Posterior cingulate gyrus (tissue), 11 donors: ENCODE measurements at regions not wholly inside any gene's neighbourhood (a gene's known extent, or its start where the extent isn't known, plus 50 kb on each side); places are given as distances from the start of the nearest gene placed in this dataset.

ENCODE experiments used
- DNase-seq, 10 donors: peaks; one replicate each; pipeline versions ENCODE4 v3.0.0 to v3.0.0-alpha.2; 2020 to 2021; ENCODE audit warnings: mixed read lengths in 3 of 10
- intact Hi-C: fragments of 100-400 bp; cut with DNase I; formaldehyde crosslinking; loops from one replicate; pipeline ENCODE4 v1.15.1; 2023

DNA sequence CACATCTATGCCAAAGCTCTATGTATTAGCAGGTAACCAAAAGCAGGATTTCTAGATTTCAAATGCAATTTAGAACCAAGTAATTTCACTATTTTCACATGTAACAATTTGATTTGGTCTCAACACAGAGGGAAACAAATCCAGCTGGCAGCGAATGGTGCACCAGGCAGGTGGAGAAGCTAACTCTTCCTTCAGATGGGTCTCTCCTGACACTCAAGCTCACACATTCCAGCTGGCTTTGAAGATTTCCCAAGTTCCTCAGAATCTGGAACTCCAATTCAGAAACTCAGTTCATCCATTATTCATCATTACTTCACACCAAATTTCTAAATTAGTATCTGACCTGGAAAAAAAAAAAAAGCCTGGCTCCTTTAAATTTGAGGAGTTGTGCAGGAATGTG lies 318.1 kb upstream of the NECTIN3 start:
- intact Hi-C loops: no loop called here
- DNase-seq: peak in 1 of 10 donors; percentile 9

DNA sequence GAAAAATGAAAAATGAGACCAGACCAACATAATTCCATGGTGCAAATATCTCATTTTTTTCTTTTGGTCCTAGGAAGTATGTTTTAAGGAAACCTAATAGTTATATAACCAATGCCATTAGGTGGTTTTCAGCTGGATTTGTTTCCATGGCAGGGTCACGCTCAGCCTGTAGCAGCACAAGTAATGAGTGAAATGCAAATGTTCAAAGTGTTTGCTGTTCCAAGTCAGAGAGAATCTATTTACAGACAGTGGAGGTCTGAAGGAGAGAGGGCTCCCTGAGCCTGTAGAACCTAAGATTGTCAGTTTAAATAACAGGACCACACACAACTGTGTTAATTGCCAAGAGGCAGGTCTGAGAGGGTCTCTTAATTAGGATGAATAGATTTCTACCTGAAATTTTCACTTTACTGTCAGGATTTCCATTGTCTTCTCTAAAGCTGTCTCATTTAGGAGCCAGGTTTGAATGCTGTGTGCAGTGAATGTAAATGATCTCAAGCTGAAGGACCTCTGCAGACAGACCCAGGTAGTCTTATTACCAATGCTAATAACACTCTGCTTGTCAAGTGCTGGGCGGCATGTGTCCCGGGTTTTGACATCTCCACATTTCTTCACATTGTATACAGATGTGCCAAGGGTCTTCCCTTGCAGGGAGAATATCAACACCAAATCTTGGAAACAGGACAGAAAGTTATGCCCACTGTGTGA lies 317.3 kb upstream of the NECTIN3 start:
- DNase-seq: no peak
- intact Hi-C loops: no loop called here

DNA sequence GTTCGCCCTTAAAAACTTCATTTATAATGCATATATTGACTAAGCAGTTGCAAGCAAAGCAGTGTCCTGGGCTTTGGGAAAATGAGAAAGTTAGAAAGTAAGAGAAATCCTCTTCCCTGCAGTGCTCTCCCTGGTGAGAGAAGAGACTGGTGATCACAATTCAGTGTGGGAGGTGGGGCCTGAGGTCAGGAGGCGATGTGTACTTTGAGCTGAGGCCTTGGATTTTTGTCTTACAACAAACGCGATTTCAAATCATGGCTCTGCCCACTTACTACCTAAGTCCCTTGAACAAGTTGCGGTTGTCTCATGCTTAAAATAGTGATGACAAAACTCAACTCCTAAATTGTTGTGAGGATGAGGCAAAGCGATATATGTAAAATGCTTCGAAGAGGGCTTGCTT lies 316.3 kb upstream of the NECTIN3 start:
- no peak for DNase-seq
- intact Hi-C loops: no loop called here

DNA sequence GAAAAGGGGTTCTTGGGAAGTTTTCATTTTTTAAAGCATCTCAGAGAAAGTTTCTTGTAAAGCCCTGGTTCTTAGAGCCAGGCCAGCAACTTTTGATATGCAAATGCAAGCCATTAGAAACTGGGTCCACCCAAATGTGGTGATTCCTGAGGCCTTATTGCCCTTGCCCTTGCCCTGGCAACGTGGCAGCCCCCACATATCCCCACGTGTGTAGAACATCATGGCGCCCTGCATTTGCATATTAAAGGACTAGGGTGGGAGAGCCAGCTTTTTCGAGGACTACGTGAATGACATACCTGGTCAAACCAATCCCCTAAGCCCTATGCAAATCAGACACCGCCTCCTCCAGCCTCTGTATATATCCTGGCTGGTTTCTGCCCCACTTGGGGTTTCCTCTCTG lies 314.9 kb upstream of the NECTIN3 start:
- DNase-seq: no peak
- intact Hi-C loops: no loop called here

DNA sequence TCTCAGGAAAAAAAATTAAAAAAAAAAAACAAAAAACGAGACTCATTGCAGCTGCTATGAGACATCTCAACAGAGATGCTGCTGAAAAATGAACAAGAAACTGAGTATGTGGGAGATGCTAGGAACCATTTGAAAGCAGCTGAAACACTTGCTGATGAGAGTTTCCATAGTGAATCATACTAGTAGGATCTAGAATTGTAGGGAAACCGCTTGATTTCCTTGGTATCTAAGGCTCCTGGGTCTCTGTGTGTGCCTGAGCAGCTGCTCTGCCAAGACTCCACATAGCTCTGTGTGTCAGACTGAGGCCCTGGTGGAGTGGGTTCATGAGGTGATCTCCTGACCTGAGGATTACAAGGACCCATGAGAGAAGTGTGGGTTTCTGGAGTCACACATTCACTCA lies 313.4 kb upstream of the NECTIN3 start:
- no peak for DNase-seq
- intact Hi-C loops: no loop called here

DNA sequence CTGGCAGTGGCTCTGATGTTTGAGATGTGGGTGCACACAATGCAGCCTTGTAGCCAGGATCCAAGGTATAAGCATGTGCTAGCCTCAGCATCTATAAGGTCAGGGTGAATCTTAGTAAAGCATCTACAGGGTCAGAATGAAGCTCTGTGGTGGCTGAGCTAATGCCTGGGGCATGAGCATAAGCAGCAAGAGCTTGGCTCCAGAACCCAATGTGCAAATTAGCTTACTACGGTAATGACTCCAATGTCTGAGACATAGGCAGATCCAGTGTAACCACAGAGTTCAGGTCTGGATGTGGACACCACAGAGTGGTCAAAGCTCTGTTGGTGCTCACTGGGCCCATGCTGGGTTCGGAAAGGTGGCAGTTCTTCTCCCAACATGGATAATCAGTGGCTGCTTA lies 304.5 kb upstream of the NECTIN3 start:
- intact Hi-C loops: no loop called here

DNA sequence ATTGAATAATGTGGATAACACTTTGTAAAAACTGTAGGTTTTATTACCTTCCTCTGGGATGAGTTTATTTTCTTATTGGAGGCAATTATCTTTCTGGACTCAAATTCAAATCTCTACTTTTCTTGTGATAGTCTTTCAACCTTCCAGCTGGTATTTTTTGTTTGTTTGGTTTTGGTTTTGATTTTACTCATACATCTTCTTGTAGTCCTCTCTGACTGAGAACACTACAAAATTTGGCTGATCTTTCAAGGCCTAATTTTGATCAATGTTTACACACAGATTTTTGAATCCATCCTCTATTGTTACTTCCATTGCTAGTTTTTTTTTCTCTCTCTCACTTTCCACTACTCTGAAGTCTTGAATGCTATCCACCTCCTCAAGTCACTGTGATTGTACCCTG lies 303.8 kb upstream of the NECTIN3 start:
- intact Hi-C loops: no loop called here
- no peak for DNase-seq

More for the DNA sequence above, 304.5 kb upstream of the NECTIN3 start:
- DNase-seq: no peak

DNA sequence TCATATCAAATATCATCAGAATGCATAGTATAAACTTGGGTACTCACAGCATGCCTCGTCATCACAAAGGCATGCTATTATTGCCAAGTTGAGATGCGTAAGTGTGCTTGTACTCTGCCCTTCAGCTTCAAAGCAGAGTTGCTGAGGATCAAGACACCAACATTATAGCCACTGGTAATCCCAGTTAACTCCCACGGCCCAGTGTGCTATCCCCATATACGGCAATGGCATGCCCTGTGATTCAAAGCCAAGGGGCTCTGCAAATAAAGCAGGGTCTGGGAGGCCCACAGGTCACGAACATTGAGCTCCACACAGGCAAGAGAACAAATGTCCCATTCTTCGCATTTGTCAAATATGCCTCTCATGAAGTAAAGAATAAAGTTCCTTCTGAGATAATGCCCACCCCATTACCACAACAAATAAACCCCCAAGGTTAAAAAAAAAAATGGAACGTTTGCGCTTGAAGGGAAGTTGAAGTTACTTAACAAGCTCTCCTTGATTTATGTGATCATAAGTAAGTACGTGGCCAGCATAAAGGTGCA lies 298.1 kb upstream of the NECTIN3 start:
- intact Hi-C loops: no loop called here
- DNase-seq: no peak

DNA sequence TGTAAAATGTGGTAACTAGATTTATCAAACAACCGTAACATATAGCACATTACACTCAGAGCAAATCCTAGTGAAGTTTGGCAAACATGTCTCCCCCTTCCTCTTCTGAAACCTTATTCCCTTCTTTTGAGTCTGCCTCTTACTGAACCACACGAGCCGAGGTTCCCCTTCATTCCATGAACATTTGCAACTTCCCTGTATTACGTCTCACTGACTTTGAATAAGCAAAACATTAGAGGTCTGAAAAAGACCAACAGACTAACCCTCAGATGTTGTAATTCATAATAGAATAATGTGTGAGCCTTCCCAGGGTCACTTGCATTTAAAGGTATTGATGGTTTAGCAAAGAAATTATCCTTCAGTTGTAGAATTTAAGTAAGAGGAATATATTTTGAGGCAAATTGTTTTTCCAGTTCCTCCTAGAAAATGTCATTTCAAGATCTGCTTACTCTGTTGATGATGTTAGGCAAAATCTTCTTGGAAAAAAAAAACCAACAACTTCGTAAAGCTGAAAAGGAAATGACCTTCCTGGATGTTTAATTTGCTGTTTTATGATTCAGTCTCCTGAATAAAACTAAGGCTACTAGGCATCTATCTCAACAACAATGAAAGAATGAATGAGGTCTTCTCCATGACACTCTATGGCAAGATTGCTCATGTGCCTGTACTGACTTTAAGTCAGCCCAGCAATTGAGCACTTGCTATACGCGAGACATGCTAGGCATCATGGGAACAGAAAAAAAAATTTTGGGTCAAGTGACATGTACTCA lies 296.9 kb upstream of the NECTIN3 start:
- intact Hi-C loops: no loop called here
- DNase-seq: no peak

DNA sequence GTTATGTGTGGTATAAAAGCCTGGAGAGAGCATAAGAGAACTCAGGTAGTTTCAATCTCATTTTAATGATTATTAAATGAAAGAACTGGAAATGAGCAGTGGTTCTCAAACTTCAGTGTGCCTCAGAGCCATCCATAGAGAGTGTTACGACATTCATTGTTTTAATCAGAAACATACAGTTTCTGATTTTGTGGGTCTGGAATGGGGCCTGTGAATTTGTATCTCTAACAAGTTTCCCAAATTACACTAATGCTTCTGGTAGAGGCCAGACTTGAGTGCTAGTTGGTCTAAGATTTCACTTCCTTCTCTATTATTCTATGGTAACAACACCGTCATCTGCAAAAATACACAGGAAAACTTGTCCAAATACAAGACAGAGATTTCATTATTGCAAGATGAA lies 292.0 kb upstream of the NECTIN3 start:
- no peak for DNase-seq
- intact Hi-C loops: no loop called here

DNA sequence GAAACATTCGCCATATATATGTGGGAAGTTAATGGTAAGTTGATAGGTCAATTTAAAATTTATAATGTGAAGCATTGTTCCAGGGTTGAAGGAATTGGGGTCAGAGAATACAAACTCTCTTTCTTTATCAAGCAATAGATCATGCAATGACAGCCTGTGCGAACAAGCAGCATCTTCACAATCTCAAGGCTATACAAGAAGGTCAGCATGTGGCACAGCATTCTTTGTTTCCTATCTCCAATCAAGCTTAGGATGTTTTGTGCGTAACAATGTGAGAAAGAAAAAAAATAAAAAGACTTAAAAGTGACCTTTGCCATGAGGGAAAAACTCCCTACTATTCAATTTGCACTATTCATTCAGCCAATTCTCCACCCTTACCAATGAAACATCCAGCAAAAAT lies 288.1 kb upstream of the NECTIN3 start:
- intact Hi-C loops: no loop called here
- DNase-seq: no peak

DNA sequence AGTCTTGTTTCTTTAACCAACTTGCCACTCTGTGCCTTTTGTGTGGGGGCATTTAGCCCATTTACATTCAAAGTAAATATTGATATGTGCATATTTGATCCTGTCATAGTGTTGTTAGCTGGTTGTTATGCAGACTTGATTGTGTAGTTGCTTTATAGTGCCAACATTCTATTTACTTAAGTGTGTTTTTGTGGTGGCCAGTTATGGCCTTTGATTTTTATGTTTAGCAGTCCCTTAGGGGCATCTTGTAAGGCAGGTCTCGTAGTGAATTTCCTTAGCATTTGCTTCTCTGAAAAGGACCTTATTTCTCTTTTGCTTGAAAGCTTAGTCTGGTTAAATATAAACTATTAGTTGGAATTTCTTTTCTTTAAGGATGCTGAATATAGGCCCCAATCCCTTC lies 282.8 kb upstream of the NECTIN3 start:
- intact Hi-C loops: no loop called here
- DNase-seq: no peak

DNA sequence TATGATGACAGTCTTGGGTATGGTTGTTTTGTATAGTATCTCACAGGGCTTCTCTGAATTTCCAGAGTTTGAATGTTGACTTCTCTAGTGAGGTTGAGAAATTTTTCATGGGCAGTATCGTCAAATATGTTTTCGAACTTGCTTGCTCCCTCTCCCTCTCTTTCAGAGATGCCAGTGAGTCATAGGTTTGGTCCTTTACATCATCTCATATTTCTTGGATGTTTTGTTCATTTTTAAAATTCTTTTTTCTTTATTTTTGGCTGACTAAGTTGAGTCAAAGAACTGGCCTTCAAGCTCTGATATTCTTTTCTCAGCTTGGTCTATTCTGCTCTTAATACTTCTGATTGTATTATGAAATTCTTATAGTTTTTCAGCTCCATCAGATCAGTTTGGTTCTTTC lies 282.3 kb upstream of the NECTIN3 start:
- DNase-seq: no peak
- intact Hi-C loops: no loop called here

DNA sequence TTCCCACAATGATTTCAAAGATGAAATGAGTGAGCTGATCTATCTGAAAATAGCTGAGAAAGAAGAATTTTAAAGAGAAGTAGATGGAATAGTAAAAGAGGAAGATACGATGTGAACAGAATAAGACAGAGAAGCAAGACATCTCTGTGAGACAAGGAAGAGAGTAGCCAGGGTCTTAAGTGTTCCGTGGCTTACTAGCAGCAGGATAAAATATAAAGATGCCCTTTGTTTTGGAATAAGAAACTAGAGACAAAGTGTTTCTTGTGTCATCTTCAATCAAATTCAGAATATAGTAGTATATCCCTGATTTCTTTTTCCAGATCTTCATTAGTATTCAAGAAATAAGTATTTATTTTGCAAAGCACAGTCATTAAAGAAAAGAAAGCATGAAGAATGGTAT lies 281.0 kb upstream of the NECTIN3 start:
- no peak for DNase-seq
- intact Hi-C loops: no loop called here

DNA sequence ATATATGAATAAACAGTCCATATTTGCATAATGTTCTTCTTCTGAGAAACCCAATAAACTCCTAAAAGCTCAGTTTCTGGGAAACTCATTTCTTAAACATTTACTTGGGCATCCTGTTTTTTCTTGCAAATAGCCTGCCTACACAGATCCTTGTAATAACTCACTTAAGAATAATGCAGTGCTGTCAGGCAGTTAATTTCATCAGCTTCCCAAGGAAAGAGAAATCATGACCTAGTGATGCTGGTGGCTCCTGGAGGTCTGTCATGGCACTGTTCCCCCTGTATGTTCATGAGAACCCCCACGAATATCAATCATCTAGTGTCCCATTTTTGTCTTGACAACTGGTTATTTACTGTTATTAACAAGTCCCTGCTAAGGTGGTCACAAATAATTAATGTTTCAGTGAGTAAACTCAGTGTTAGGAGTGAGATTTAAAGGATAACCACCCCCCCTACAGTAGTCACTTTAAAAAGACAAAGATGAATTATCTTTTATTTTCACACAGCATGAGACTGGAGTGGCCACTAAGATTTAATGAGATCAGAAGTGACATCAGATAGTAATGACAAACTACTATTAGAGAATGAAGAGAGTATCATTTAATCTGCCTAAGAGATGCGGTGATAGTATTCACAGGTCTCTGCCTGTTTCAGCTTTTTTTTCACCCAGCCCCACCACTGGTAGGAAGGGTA lies 279.5 kb upstream of the NECTIN3 start:
- intact Hi-C loops: no loop called here
- no peak for DNase-seq

DNA sequence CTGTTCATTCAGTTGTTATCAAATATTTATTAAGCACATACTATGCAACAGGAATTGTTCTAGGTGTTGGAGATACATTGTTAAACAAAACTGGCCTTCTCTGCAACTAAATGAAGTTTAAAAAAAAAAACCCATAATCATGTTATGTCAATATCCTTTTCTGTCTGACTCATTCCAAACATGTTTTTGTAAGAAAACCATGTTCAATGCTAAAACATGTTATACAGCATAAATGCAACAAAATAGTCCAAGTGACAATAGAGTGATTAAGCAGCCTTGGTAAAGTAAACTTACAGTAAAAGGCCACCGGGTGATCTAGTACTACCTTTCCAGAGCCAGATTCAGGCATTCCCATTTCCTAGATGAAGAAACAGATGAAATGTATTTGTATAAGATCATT lies 278.0 kb upstream of the NECTIN3 start:
- intact Hi-C loops: no loop called here

DNA sequence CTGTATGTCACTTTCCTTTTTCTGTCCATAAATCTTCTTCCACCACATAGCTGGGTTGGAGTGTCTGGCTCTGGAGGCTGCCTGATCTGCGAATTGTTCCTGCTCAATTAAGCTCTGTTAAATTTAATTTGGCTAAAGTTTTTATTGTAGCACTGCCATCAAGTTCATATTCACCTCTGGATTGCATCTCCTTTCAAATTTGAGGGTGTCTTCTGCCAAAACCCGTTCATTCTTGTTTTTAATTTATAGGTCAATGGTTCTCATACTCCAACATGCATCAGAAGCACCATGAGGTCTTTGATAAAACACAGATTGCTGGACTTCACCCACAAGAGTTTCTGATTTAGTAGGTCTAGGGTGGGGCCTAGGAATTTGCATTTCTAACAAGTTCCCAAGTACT lies 276.5 kb upstream of the NECTIN3 start:
- no peak for DNase-seq
- intact Hi-C loops: no loop called here

More for the DNA sequence above, 278.0 kb upstream of the NECTIN3 start:
- DNase-seq: no peak

DNA sequence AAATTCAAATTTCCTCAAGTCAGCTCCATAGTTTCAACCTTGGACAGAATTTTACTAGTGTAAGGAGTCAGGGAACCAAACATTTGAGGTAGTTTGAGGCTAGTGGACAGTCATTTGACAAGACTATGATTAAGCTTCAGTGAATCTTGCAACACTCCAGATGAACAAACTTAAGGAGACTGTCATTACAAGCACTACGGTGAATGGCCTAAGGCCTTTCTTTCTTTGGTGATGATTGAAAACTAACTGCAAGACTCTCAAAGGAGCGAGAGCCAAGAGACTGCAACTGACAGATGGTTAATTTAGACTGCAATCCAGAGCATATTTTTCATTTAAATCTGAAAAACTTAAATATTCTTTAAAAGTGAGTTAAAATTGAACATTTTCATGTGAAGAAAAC lies 272.3 kb upstream of the NECTIN3 start:
- DNase-seq: no peak
- intact Hi-C loops: no loop called here

DNA sequence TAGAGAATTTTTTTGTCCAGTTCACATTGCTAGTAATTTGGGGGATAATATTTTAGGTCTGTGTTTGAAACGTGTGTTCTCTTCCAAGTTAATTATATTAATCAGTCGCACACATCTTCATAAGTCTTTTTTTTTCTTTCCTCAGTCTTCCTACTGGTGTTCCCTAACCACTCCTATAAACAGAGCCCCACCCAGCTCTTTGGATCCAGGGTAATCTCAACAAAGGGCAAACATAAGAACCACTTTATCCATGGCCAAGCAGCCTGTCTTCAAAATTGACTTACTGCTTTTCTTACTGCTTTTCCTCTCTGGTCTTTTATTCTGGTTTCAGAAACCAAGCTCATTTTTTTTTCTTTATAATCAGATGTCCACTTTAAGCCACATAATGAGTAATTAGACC lies 266.8 kb upstream of the NECTIN3 start:
- DNase-seq: no peak
- intact Hi-C loops: no loop called here

DNA sequence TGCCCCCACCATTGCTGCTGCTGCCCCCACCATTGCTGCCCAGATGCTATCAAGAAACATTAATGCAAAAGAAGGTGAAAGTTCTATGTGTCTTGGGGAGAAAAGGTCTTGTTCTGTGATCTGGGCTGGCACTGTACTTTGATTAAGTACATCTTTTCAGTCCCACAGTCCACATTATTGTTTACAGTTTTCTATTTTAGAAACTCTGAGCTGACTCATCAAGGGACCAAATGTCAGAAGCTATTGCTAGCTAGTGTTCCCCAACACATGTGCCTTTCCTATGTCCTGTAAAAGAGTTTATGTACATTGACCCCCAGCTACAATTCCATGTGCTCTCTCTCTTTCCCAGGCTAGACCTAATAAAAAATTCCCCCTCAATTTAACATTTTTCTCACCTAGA lies 264.7 kb upstream of the NECTIN3 start:
- intact Hi-C loops: no loop called here
- no peak for DNase-seq

DNA sequence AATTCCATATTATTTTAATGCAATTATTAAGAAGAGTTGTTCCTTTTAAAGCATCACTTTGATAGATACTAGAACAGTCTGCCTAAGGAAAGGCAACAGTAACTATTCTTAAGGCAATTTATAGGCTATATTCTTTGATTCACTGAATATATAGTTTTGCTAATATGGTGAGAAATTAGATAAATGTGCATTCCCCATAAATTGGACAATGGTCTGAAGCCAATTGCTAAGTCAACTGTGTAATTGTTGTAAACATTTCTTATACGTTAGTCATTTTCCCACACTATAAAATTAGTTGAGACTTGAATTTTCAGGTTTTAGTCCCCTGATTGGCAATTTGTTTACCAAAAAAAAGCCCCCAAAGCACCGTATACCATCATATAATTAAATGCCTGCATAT lies 263.0 kb upstream of the NECTIN3 start:
- no peak for DNase-seq
- intact Hi-C loops: no loop called here

DNA sequence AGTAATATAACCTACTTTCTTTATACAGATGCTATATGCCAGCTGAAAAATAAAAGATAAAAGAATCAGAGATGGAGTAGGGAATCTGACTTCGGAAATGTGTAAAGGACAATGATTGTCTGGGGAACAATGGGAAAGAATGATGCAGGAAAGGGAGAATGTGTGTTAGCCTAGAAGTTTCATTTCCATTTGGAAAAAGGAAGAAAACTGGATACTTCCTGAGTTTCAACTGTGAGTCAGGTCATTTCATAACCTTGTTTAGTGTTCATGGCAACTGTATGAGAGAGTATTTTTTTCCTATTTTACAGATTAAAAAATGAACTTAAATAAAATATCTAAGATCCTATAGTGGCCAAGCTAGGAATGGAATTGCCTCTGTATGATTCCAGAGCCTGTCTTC lies 261.3 kb upstream of the NECTIN3 start:
- intact Hi-C loops: no loop called here
- DNase-seq: no peak
